Caco-2 (cell line): ENCODE measurements at regions not wholly inside any gene's neighbourhood (a gene's known extent, or its start where the extent isn't known, plus 50 kb on each side); places are given as distances from the start of the nearest gene placed in this dataset.

Source experiments
- BruUV-seq: library from RNA; stranded (reverse); fragments of 400-500 nt; replicated peaks from 2 replicates; lab custom pipeline; 2021; lab: Mats Ljungman, UMichigan
- CTCF ChIA-PET: fragments of 300-600 bp; sonication (Branson Sonifier 250); formaldehyde crosslinking; loops from one replicate; lab custom pipeline; 2022; ENCODE audit warnings: antibody characterized with exemption; lab: Charles Lee
- POLR2A ChIA-PET: fragments of 300-600 bp; sonication (Branson Sonifier 250); formaldehyde crosslinking; loops from one replicate; lab custom pipeline; 2022; ENCODE audit warnings: antibody characterized with exemption; lab: Charles Lee
- DNase-seq, 2 experiments: peaks; one replicate each; pipeline versions ENCODE4 v3.0.0 to v3.0.0-alpha.2; 2020 to 2022
- H3K27me3 ChIP-seq: replicated peaks from 2 replicates; pipeline ENCODE4 v1.6.0; 2011; ENCODE audit warnings: low read length; ENCODE audit not compliant: control insufficient read depth, insufficient read depth
- H3K36me3 ChIP-seq: 2 replicates; pipeline ENCODE4 v1.5.1; 2011; ENCODE audit warnings: low read length; ENCODE audit not compliant: control insufficient read depth, insufficient read depth
- H3K4me1 ChIP-seq: fragments of 250-450 bp; sonication (Bioruptor Pico); 2 replicates; pipeline ENCODE4 v1.5.1; 2020; ENCODE audit warnings: mild to moderate bottlenecking
- H3K4me3 ChIP-seq: 2 replicates; pipeline ENCODE4 v1.5.1; 2011; ENCODE audit warnings: low read depth, mild to moderate bottlenecking, control low read depth, low read length
- H3K9me3 ChIP-seq: fragments of 250-450 bp; sonication (Bioruptor Pico); 2 replicates; pipeline ENCODE4 v1.5.1; 2020; ENCODE audit warnings: mild to moderate bottlenecking, moderate library complexity
- H3K27ac Mint-ChIP-seq: one replicate; pipeline ENCODE4 v1.8.0; 2022; ENCODE audit warnings: mixed read lengths; ENCODE audit not compliant: unreplicated experiment
- H3K27me3 Mint-ChIP-seq: one replicate; pipeline ENCODE4 v1.8.0; 2022; ENCODE audit warnings: mixed read lengths; ENCODE audit not compliant: insufficient read depth, unreplicated experiment
- H3K36me3 Mint-ChIP-seq: one replicate; pipeline ENCODE4 v1.8.0; 2022; ENCODE audit warnings: mild to moderate bottlenecking, mixed read lengths; ENCODE audit not compliant: insufficient read depth, unreplicated experiment
- H3K4me1 Mint-ChIP-seq: one replicate; pipeline ENCODE4 v1.8.0; 2022; ENCODE audit warnings: low read depth, mixed read lengths; ENCODE audit not compliant: unreplicated experiment
- H3K4me3 Mint-ChIP-seq: one replicate; pipeline ENCODE4 v1.8.0; 2022; ENCODE audit warnings: mild to moderate bottlenecking, moderate library complexity, mixed read lengths; ENCODE audit not compliant: unreplicated experiment
- H3K9me3 Mint-ChIP-seq: one replicate; pipeline ENCODE4 v1.8.0; 2022; ENCODE audit warnings: mixed read lengths; ENCODE audit not compliant: unreplicated experiment
- CTCF ChIP-seq, 2 experiments: fragments of 200-600 bp in 1 of 2; IDR thresholded peaks; 1 replicate in 1 of 2; 2 replicates in 1 of 2; pipeline versions ENCODE4 v1.5.1 to v1.8.0; 2011 to 2022; ENCODE audit warnings: antibody characterized with exemption in 1 of 2, control low read depth in 1 of 2, inconsistent platforms in 1 of 2, low read depth in 1 of 2, low read length in 1 of 2, mild to moderate bottlenecking in 1 of 2, moderate library complexity in 1 of 2; ENCODE audit not compliant: insufficient read depth in 1 of 2, severe bottlenecking in 1 of 2, unreplicated experiment in 1 of 2
- intact Hi-C: fragments of 100-400 bp; cut with micrococcal nuclease; formaldehyde crosslinking; loops from one replicate; pipeline ENCODE4 v1.10.0; 2022; ENCODE audit not compliant: unreplicated experiment

GRCh38 chr22:49128874-49129273 lies 698.8 kb downstream of the BRD1 start:
- no peaks in the 10 kb centered on the region for H3K9me3 ChIP-seq
- Mint-ChIP-seq H3K36me3 (no peaks in the 10 kb centered on the region), H3K4me1 (no peaks in the 10 kb centered on the region), H3K27me3 (peaks cover 14% of the 10 kb centered on the region), H3K9me3 (peaks cover 4% of the 10 kb centered on the region), H3K4me3 (no peak overlapping the region), H3K27ac (no peak overlapping the region)
- no peak overlapping the region for H3K4me3 ChIP-seq
- intact Hi-C loops, result no loop called here
- CTCF ChIA-PET, result no interaction called here
- BruUV-seq, result no TSS peak
- no peak for TF ChIP-seq CTCF (IDR thresholded peaks at IDR 0.05; ENCODE audit: insufficient read depth in 1 of 2, low read depth in 1 of 2, low read length in 1 of 2, severe bottlenecking in 1 of 2, unreplicated experiment in 1 of 2)
- POLR2A ChIA-PET, result no interaction called here
- no peaks in the 10 kb centered on the region for H3K27me3 ChIP-seq
- H3K4me1 ChIP-seq, result no peaks in the 10 kb centered on the region
- H3K36me3 ChIP-seq, result no peaks in the 10 kb centered on the region
- no peak for DNase-seq

GRCh38 chr22:49124608-49125007 lies 703.1 kb downstream of the BRD1 start:
- Mint-ChIP-seq H3K9me3 (peaks cover 10% of the 10 kb centered on the region), H3K4me1 (no peaks in the 10 kb centered on the region), H3K27me3 (peaks cover 7% of the 10 kb centered on the region), H3K4me3 (no peak overlapping the region), H3K27ac (no peak overlapping the region), H3K36me3 (no peaks in the 10 kb centered on the region)
- TF ChIP-seq CTCF (IDR thresholded peaks at IDR 0.05; ENCODE audit: insufficient read depth in 1 of 2, low read depth in 1 of 2, low read length in 1 of 2, severe bottlenecking in 1 of 2, unreplicated experiment in 1 of 2), result no peak
- Histone ChIP-seq H3K4me1 (no peaks in the 10 kb centered on the region), H3K36me3 (no peaks in the 10 kb centered on the region), H3K27me3 (no peaks in the 10 kb centered on the region), H3K4me3 (no peak overlapping the region), H3K9me3 (no peaks in the 10 kb centered on the region)
- no peak for DNase-seq
- intact Hi-C loops, result no loop called here
- ChIA-PET POLR2A (no interaction called here), CTCF (no interaction called here)
- no TSS peak for BruUV-seq

GRCh38 chr22:49123621-49124192 lies 704.0 kb downstream of the BRD1 start:
- BruUV-seq, result no TSS peak
- H3K27ac Mint-ChIP-seq, result no peak overlapping the region
- H3K27me3 Mint-ChIP-seq, result peaks cover 7% of the 10 kb centered on the region
- no peaks in the 10 kb centered on the region for H3K36me3 Mint-ChIP-seq
- H3K9me3 Mint-ChIP-seq, result peaks cover 10% of the 10 kb centered on the region
- ChIA-PET CTCF (no interaction called here), POLR2A (no interaction called here)
- no peaks in the 10 kb centered on the region for H3K4me1 Mint-ChIP-seq
- Histone ChIP-seq H3K4me3 (no peak overlapping the region), H3K4me1 (no peaks in the 10 kb centered on the region), H3K9me3 (no peaks in the 10 kb centered on the region), H3K36me3 (no peaks in the 10 kb centered on the region), H3K27me3 (no peaks in the 10 kb centered on the region)
- H3K4me3 Mint-ChIP-seq, result no peak overlapping the region
- no peak for DNase-seq
- intact Hi-C loops, result no loop called here
- TF ChIP-seq CTCF (IDR thresholded peaks at IDR 0.05; ENCODE audit: insufficient read depth in 1 of 2, low read depth in 1 of 2, low read length in 1 of 2, severe bottlenecking in 1 of 2, unreplicated experiment in 1 of 2), result no peak
